Stimulated activated memory B cell treated with anti-CD40 and anti-IgM and Interleukin-4, amounts not matched to agents 10 μg/mL and 1 μg/mL and 100 μg/mL, for 72 hours (primary cell): ENCODE measurements at regions not wholly inside any gene's neighbourhood (a gene's known extent, or its start where the extent isn't known, plus 50 kb on each side); places are given as distances from the start of the nearest gene placed in this dataset.

Source experiments
- ATAC-seq: fragments of 150-1000 bp; cut with Tn5 transposase; 2 replicates; pipeline ENCODE4 v1.10.0; 2021
- H3K27ac Mint-ChIP-seq: one replicate; pipeline ENCODE4 v1.8.0; 2022; ENCODE audit warnings: mild to moderate bottlenecking, mixed read lengths
- H3K27me3 Mint-ChIP-seq: one replicate; pipeline ENCODE4 v1.8.0; 2022; ENCODE audit warnings: mixed read lengths
- H3K36me3 Mint-ChIP-seq: one replicate; pipeline ENCODE4 v1.8.0; 2022; ENCODE audit warnings: mixed read lengths
- H3K4me1 Mint-ChIP-seq: one replicate; pipeline ENCODE4 v1.8.0; 2022; ENCODE audit warnings: mixed read lengths
- H3K4me3 Mint-ChIP-seq: one replicate; pipeline ENCODE4 v1.8.0; 2022; ENCODE audit warnings: mild to moderate bottlenecking, moderate library complexity, mixed read lengths
- H3K9me3 Mint-ChIP-seq: one replicate; pipeline ENCODE4 v1.8.0; 2022; ENCODE audit warnings: mixed read lengths

DNA sequence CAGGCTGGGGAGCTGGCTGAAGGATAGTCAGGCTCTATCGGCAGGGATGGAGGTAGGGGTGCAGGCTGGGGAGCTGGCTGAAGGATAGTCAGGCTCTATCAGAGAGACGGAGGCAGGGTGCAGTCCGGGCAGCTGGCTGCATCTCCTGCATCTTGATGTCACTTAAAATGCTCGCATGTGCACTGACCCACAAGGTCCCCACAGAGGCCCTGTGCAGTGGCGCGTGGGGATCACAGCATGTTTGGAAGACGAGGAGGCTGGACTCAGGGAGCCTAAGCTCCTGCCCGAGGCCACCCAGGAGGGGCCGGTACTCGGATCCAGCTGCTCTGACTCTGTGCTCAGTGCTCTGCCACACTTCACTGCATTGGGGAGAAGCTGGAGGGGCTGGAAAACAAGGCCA lies 189.0 kb upstream of the HDAC4 start:
- Mint-ChIP-seq H3K4me3 (no peak overlapping the region), H3K36me3 (no peaks in the 10 kb centered on the region), H3K27ac (no peak overlapping the region), H3K9me3 (peaks cover 10% of the 10 kb centered on the region), H3K27me3 (peaks cover 13% of the 10 kb centered on the region), H3K4me1 (no peaks in the 10 kb centered on the region)
- no peak for ATAC-seq

DNA sequence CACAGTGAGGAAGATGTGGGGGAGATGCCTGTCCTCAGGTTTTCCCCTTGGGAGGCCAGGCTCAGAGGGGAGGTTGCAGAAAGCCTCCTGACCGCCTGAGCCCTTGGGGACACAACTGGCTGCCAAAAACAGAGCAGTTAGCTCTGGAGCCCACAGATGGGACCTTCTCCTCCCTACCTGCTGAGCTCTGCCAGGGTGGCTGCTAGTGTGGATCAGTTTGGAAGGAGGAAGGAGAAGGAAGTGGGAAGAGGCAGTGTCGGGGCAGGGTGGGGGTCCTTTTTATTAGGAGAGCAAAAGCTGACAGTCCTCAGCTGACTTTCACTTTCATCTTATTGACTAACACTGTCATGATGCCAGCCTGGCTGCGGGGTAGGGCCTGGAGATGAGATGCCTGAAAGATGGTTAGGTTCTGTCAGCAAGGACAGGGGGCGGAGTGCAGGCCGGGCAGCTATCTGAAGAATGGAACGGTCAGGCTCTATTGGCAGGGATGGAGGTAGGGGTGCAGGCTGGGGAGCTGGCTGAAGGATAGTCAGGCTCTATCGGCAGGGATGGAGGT lies 188.5 kb upstream of the HDAC4 start:
- Mint-ChIP-seq H3K4me1 (no peaks in the 10 kb centered on the region), H3K9me3 (peaks cover 10% of the 10 kb centered on the region), H3K27ac (no peak overlapping the region), H3K36me3 (no peaks in the 10 kb centered on the region), H3K27me3 (peaks cover 18% of the 10 kb centered on the region), H3K4me3 (no peak overlapping the region)
- no peak for ATAC-seq

DNA sequence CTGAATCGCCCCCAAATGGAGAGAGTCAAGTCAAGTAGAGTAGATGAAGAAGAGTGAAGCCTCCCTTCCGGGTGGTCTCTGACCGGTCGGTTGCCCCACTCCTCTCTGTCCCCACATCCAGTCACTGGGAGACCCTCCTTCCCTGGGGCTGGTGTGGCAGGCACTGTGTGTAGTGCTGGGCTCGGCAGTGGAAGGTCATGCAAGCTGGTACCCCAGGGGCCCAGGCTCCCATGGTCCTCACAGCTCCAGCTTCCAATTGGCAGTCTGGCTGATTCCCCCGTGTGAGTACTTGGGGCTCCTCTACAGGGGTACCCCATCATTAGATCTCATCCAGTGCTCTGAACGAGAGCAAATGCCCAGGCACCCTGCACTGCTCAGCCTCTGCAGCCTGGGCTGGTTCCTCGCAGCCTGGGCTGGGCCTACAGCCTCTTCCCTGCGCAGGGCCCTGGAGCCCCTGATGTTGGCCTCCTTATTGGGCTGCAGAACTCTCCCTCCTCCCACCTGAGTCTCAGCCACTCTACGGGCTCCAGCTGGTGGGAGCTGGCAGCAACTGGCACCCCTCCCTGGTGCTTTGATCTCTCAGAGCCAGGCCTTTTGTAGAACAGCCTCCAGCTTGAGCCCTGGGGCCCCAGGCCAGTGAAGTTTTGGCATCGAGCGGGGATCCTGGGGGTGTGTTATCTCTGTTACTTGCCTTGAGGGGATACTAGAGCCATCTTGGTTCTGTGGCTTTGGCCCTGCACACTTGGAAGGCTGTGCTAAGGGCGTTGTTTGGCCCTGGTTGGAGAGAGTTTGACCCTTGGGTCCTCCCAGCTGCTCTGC lies 187.8 kb upstream of the HDAC4 start:
- no peak for ATAC-seq
- H3K36me3 Mint-ChIP-seq: no peaks in the 10 kb centered on the region
- H3K4me3 Mint-ChIP-seq: no peak overlapping the region
- H3K9me3 Mint-ChIP-seq: peaks cover 10% of the 10 kb centered on the region
- H3K4me1 Mint-ChIP-seq: no peaks in the 10 kb centered on the region
- H3K27ac Mint-ChIP-seq: no peak overlapping the region
- peaks cover 24% of the 10 kb centered on the region for H3K27me3 Mint-ChIP-seq

DNA sequence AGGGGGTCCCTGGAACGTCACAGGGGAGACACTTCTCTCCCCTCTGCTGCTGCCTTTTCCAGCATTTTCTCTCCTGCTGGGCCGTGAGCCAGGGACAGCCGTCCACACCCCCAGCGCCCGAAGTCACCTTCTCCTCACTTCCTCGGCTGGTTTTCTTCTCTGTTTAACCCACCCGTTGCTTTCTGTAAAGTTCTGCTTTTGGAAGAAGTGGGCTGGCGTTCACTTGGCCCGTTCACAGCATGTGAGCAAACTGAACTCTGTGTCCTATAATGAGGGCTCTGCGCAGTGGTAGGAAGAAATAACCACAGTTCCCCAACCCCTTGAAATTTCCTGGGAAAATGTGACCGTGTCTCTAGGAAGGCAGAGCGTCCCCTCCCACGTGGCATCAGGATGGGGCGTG lies 187.0 kb upstream of the HDAC4 start:
- no peak for ATAC-seq
- Mint-ChIP-seq H3K36me3 (no peaks in the 10 kb centered on the region), H3K27me3 (peaks cover 33% of the 10 kb centered on the region), H3K27ac (no peak overlapping the region), H3K4me3 (no peak overlapping the region), H3K9me3 (peaks cover 10% of the 10 kb centered on the region), H3K4me1 (no peaks in the 10 kb centered on the region)

DNA sequence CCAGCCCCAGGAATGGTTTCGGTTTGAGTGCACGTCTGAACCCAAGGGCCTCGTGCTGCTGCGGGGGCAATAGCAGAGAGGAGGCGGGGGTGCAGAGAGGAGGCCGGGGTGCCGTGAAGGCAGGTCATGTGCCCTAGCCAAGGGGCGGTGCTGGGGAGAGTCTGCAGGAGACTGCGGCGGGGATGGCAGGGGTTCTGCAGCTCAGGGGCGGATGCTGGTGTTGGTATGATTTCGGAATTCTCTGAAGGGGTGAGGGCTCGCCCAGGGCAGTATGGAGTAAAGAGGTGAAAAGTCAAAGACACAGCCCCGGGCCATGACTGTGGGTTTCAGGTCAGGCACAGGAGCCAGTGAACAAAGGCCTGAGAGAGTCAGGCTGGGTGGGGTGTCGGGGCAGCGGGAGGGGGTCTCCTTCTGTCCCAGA lies 186.5 kb upstream of the HDAC4 start:
- no peak overlapping the region for H3K4me3 Mint-ChIP-seq
- peaks cover 33% of the 10 kb centered on the region for H3K27me3 Mint-ChIP-seq
- H3K9me3 Mint-ChIP-seq: peaks cover 8% of the 10 kb centered on the region
- H3K36me3 Mint-ChIP-seq: no peaks in the 10 kb centered on the region
- no peaks in the 10 kb centered on the region for H3K4me1 Mint-ChIP-seq
- H3K27ac Mint-ChIP-seq: no peak overlapping the region
- ATAC-seq: no peak

DNA sequence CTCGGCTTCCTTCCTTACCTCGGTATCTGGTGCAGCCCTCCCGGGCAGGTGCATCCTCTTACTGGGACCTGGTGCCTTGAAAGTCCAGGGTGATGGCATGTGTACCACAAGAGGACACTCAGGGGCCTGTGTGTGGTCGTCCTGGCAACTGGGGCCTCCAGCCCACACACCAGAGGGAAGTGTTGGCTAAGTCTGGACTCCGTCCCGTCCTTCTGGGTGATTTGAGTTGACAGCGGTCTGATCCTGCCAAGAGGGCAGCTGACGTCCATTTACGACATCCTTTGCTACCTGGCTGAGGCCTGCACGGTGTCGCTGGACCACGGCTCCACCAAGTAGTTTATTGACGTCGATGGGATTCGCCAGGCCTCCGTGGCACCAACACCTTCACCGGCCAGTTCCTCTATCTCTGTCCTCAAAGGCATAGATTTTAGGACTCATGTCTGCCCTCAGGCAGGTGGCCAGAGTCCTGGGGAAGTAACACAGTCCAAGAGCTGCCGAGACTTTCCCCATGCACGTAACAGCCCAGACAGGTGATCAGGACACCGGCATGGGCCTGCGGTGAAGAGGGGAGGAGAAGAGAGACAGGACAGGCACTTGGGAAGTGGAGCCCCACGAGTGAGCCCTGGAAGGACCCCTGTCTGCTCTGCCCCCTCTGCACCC lies 186.0 kb upstream of the HDAC4 start:
- peaks cover 33% of the 10 kb centered on the region for H3K27me3 Mint-ChIP-seq
- no peaks in the 10 kb centered on the region for H3K4me1 Mint-ChIP-seq
- no peak overlapping the region for H3K27ac Mint-ChIP-seq
- H3K36me3 Mint-ChIP-seq: no peaks in the 10 kb centered on the region
- H3K4me3 Mint-ChIP-seq: no peak overlapping the region
- H3K9me3 Mint-ChIP-seq: peaks cover 2% of the 10 kb centered on the region
- ATAC-seq: no peak

DNA sequence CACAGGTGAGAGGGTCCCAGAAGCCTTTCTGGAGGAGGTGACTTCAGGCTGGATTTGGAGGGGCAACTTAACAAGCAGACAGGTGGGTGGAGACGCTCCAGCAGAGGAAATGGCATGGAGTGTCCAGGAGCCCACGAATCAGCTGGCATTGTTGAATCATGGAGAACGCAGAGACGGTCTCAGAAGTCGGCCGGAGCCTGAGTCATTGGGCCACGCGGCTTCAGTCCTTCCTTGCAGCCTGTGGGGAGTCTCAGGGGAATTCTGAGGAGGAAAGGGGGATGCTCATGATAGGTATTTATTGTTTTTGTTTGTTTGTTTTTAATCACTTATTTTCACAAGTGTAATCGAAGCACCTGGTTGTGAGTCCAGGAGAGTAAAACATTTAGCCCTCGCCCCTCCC lies 184.6 kb upstream of the HDAC4 start:
- no peaks in the 10 kb centered on the region for H3K4me1 Mint-ChIP-seq
- H3K9me3 Mint-ChIP-seq: no peaks in the 10 kb centered on the region
- H3K36me3 Mint-ChIP-seq: no peaks in the 10 kb centered on the region
- ATAC-seq: no peak
- H3K27ac Mint-ChIP-seq: no peak overlapping the region
- H3K27me3 Mint-ChIP-seq: peaks cover 33% of the 10 kb centered on the region
- no peak overlapping the region for H3K4me3 Mint-ChIP-seq

DNA sequence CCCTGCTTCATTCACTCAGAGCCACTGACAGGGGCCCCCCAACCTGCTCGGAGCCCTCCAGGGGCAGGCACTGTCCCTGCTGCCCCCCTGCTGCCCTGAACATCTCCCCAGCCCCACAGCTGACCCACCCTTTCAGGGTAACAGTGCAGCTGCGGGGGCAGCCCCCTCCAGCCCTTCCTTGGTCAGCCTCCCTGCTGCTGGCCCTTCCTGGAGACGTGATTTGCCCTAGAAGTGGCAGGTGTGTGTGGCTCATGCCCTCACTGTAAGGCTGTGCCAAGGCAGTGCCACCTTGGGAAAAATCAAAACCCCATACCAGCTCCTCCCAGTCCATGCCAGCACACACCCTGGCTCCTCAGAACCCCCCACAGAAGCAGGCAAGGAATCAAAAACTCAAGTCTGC lies 184.2 kb upstream of the HDAC4 start:
- ATAC-seq: peak; percentile 21
- no peak overlapping the region for H3K27ac Mint-ChIP-seq
- peaks cover 33% of the 10 kb centered on the region for H3K27me3 Mint-ChIP-seq

DNA sequence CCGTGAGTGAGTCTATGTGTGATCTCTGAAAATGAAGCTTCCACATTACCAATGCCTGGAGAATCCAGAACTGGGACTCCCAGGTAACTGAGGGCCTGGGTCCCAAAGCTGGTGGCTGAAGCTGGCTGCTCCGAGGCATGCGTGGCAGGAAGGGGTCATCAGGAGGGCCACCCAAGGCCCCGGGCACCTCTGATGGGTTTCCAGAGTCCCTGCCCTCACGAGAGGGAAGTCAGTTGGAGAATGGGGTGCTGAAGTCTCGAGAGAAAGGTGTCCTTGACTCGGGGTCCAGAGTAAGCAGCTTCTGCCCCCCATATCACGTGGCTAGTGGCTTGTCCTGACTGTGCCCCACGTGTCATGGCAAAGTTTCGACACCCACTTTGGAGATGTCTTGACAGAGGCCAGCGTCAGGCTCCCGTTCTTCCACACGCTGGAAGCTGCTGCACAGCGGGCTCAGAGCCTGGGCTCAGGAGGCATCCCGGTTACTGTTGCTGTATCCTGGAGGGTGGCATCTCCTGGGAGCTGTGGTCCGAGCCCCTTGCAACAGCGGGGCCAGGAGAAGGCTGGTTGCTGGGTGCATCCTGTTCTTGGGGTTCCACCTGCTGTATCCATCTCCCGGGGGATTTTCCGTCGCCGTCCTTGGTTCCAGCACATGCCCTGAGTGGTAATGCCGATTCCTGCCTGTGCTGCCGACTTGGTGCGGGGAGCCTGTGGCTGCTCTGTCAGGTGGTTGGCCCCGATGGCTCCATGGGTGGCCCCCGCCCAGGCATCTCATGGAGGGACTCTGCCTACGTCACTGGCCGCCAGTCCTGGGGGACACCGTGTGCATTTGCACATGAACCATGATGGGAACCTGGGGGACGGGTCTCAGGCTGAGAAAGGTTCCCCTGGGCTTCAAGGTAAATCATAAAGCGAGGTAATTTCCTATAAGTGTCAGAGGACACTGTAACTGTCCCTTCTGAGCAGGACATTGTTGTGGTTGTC lies 183.3 kb upstream of the HDAC4 start:
- peaks cover 33% of the 10 kb centered on the region for H3K27me3 Mint-ChIP-seq
- H3K27ac Mint-ChIP-seq: no peak overlapping the region
- H3K4me3 Mint-ChIP-seq: no peak overlapping the region
- no peaks in the 10 kb centered on the region for H3K4me1 Mint-ChIP-seq
- no peaks in the 10 kb centered on the region for H3K36me3 Mint-ChIP-seq
- ATAC-seq: no peak
- H3K9me3 Mint-ChIP-seq: no peaks in the 10 kb centered on the region

More for the DNA sequence above, 184.2 kb upstream of the HDAC4 start:
- Mint-ChIP-seq H3K9me3 (no peaks in the 10 kb centered on the region), H3K4me3 (no peak overlapping the region), H3K36me3 (no peaks in the 10 kb centered on the region), H3K4me1 (no peaks in the 10 kb centered on the region)

DNA sequence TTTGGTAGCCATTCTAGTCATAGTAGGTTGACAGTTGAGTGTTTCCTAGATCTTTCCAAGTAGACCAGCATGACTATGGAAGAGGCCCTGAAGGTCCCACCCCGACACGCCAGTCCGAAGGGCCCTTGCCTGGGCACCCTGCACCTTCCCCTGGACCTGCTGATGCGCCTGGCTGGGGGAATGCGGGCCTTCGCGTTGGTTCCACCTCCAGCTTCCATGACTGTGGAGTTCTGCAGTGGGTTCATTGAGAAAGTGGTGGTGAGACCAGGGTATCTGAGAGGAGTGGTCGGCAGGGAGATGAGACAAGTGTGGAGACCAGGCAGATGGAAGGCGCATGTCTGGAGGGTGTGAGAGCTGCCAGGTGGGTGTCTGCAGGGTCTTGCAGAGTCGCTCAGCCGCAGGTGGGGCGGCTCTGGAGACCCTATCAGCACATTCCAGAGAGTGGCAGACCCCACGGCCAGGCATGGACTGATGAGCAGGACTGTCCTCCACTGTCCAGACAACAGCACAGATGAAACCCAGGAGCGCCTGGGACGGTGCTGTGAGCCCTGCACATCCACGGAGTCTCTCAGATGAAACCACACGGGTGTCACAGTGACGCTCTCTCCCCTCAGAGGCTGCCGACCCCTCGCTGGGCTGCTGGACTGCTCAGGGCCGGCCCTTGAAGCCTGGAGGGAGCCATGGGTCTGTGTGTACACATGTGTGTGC lies 182.5 kb upstream of the HDAC4 start:
- no peaks in the 10 kb centered on the region for H3K9me3 Mint-ChIP-seq
- no peaks in the 10 kb centered on the region for H3K36me3 Mint-ChIP-seq
- H3K27ac Mint-ChIP-seq: no peak overlapping the region
- H3K27me3 Mint-ChIP-seq: peaks cover 33% of the 10 kb centered on the region
- no peak overlapping the region for H3K4me3 Mint-ChIP-seq
- no peaks in the 10 kb centered on the region for H3K4me1 Mint-ChIP-seq
- no peak for ATAC-seq

DNA sequence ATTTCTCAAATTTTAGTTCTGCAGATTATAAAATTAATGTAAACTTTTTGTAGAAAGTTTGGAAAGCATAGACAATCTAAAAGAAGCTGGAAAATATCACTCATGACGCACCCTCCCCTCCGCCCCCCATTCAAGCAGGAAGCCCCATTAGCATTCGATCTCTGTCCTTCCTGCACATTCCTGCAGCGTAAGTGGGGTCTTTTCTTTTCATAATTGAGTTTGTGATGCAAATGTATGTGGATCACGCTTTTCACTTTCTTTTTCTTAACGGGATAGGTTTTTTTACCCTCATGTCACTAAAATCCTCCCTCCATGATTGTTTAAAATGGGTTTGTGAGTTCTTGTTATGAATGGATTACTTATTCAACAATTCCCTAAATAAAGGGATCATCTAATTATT lies 181.7 kb upstream of the HDAC4 start:
- no peak overlapping the region for H3K4me3 Mint-ChIP-seq
- no peaks in the 10 kb centered on the region for H3K9me3 Mint-ChIP-seq
- H3K27ac Mint-ChIP-seq: no peak overlapping the region
- ATAC-seq: no peak
- H3K27me3 Mint-ChIP-seq: peaks cover 30% of the 10 kb centered on the region
- H3K36me3 Mint-ChIP-seq: no peaks in the 10 kb centered on the region
- no peaks in the 10 kb centered on the region for H3K4me1 Mint-ChIP-seq

DNA sequence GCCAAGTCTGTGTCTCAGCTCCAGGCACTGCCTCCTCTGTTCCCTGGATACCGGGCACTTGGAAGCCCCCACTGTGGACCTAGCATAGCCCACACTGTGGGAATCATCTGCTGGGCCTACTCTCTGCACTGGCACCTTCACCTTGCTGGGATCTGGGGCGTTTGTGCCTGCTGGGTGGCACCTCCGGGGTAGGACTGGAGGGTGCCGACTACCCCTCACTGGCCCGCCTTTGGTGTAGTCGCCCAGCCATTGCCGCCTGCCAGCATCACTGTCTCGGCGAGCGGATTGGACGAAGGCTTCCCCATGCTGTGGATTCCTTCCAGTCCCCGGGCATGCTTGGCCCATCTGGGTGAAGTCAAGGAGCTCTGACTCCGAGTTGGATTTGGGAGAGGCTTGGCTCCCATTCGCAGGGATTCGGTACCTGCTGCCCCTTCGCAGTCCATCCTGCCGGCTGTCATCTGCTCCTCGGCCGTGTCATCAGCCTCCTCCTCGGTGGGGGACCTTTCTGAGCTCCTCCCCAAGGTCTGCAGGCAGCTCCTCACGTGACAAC lies 180.6 kb upstream of the HDAC4 start:
- Mint-ChIP-seq H3K27ac (no peak overlapping the region), H3K4me1 (no peaks in the 10 kb centered on the region), H3K4me3 (no peak overlapping the region), H3K27me3 (peaks cover 30% of the 10 kb centered on the region), H3K9me3 (no peaks in the 10 kb centered on the region), H3K36me3 (no peaks in the 10 kb centered on the region)
- ATAC-seq: no peak

DNA sequence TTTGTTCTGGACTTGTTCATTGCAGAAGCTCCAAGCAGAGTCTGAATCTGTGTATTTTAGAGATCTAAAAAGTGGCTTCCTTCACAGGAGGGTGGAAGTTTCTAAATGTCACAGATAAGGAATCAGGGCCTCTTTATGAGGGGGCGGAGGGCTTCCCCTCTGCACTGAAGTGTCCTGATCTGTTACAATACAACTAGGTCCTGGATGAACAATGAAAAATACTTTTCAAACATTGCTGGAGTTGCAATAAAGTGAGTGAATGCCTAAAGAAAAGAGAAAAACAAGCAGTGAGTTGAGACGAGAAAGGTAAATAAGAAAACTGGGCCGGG lies 179.3 kb upstream of the HDAC4 start:
- no peak for ATAC-seq
- H3K4me1 Mint-ChIP-seq: no peaks in the 10 kb centered on the region
- H3K9me3 Mint-ChIP-seq: no peaks in the 10 kb centered on the region
- H3K36me3 Mint-ChIP-seq: no peaks in the 10 kb centered on the region
- H3K27ac Mint-ChIP-seq: no peak overlapping the region
- no peak overlapping the region for H3K4me3 Mint-ChIP-seq
- H3K27me3 Mint-ChIP-seq: peaks cover 35% of the 10 kb centered on the region

DNA sequence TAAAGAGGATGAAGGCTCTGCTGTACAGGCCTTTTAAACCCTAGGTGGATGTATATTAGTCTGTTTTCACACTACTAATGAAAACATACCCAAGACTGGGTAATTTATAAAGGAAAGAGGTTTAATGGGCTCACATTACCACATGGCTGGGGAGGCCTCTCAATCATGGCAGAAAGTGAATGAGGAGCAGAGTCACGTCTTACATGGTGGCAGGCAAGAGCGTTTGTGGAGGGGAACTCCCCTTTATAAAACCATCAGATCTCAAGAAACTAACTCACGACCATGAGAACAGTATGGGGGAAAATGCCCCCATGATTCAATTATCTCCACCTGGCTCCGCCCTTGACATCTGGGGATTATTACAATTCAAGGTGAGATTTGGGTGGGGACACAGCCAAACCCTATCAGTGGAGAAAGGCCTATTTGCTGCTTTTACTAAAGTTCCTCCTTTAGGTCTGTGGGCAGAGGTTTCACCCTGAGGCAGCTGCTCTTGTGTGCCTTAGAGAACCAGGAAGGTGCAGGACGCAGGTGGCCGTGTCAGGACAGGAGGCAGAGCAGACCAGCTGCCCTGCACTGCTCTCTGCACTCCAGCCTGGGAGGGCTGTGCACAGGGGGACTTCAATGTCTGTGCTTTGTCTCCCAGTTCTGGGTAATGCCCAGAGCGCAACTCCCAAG lies 178.8 kb upstream of the HDAC4 start:
- H3K27ac Mint-ChIP-seq: no peak overlapping the region
- H3K4me1 Mint-ChIP-seq: no peaks in the 10 kb centered on the region
- no peaks in the 10 kb centered on the region for H3K36me3 Mint-ChIP-seq
- H3K27me3 Mint-ChIP-seq: peaks cover 33% of the 10 kb centered on the region
- no peaks in the 10 kb centered on the region for H3K9me3 Mint-ChIP-seq
- no peak for ATAC-seq
- H3K4me3 Mint-ChIP-seq: no peak overlapping the region
